Smooth muscle cell of the brain vasculature (primary cell): ENCODE measurements at regions not wholly inside any gene's neighbourhood (a gene's known extent, or its start where the extent isn't known, plus 50 kb on each side); places are given as distances from the start of the nearest gene placed in this dataset.
A peak's percentile ranks its signal among the peaks of the same experiment; 100 is the strongest.

Experiments
- DNase-seq: peaks from one replicate; pipeline ENCODE4 v3.0.0-alpha.2; 2012; ENCODE audit warnings: low read depth, low spot score

DNA sequence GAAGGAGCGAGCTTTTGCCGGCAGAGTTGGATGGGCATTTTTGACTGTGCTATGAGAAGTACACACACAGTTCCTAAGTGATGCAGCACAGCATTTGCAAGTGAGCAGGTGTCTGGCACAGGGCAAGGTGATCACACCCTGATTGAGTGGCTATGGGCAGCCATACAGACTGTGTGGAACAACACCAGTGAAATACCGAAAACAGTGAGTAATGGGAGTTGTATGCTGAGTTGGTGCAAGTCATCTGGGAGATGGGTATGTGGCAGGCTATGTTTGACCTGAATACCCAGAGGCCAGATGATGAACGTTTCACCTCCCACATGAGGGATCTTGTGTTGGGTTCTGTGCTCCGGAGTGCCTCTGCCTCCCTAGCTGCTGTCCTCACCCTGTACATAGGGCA lies 53.5 kb upstream of the TIPARP start:
- no peak for DNase-seq

DNA sequence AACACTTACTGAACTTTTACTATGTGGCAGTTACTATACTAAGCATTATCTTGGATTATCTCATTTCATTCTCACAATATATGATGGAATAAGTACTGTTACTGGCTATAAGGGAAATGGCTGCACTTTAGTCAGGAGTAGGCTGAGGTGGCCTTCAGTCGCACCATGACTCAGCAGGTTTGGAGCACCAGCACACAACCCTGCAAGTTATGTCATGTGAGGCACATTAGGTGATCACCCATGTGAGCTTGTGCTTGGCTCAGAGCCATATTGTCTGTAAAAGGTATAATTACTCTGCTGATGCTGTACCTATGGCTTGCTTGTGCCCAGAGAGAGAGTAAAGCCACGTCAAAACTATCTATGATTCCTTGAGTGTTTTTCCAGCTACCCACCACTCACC lies 54.1 kb upstream of the TIPARP start:
- DNase-seq = no peak

DNA sequence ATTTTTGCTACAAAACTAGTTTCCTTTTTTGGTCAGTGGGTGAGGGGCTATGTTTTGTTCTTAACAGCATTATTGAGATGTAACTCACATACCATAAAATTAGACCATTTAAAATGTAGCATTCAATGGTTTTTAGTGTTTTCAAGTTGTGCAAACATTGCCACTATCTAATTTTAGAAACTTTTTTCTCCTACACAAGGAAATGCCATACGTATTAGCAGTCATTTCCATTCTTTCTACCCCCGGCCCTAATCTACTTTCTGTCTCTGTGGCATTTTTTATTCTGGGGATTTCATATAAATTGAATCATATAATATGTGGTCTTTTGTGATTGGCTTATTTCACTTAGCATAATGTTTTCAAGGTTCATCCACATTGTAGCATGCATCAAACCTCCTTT lies 55.0 kb upstream of the TIPARP start:
- DNase-seq = no peak

DNA sequence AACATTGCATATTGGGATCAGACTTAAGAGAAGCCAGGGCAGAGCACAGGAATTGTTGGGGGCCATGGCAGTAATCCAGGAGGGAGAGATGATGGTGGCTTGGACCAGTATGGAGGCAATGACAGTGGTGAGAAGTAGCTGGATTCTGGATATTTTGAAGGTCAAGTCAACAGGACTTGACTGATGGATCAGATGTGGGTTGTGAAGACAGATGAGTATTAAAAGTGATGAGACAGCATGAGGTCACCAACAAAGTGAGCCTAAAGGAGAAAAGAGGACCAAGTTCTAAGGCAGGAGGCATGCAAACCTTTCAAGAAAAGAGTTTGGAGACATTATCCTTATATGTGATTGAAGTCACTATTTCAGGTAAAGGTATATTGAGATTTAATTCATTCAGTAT lies 56.6 kb upstream of the TIPARP start:
- DNase-seq = no peak

DNA sequence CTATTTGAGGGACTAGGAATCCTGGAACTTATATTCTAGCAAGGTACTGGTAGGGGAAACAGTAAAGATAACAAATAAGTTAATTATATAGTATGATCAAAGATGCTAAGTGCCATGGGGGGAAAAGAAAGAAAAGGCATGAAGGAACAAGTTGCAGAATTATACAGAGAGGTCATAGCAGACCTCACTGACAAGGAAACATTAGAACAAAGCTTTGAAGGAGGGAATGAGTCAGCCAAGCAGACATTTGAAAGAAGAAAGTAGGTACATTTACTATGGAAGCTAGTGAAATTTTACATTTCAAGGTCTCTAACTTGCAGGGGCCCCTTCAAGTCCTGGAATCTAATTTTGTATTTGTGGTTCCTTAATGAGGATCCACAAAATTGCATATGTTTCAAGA lies 57.2 kb upstream of the TIPARP start:
- no peak for DNase-seq

DNA sequence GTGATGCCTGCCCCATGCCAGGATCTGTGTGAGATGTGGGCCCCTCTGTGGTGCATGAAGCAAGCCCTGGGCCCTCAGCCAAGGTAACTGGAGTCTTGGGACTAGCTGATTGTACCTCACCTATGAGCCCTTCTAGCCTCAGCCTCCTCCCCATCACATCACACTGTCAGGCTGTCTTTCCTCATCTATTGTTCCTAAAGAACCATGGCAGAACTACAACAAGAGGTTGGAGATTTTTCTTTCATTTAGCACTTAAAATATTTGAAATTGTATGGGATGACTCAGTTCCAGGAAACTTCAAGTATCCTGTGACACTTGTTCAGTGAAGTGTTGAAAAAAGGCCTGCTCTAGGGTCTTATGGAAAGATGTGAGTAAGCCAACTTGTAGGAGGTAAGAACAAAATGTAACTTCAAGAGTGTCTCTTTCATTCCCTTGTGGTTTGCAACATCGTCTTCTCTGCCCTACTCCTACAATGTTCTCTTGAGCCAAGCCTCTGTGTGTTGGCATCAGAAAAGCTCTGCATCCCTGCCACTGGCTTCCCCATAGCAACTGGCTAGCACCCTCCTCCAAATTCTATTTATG lies 58.7 kb upstream of the TIPARP start:
- DNase-seq = no peak

DNA sequence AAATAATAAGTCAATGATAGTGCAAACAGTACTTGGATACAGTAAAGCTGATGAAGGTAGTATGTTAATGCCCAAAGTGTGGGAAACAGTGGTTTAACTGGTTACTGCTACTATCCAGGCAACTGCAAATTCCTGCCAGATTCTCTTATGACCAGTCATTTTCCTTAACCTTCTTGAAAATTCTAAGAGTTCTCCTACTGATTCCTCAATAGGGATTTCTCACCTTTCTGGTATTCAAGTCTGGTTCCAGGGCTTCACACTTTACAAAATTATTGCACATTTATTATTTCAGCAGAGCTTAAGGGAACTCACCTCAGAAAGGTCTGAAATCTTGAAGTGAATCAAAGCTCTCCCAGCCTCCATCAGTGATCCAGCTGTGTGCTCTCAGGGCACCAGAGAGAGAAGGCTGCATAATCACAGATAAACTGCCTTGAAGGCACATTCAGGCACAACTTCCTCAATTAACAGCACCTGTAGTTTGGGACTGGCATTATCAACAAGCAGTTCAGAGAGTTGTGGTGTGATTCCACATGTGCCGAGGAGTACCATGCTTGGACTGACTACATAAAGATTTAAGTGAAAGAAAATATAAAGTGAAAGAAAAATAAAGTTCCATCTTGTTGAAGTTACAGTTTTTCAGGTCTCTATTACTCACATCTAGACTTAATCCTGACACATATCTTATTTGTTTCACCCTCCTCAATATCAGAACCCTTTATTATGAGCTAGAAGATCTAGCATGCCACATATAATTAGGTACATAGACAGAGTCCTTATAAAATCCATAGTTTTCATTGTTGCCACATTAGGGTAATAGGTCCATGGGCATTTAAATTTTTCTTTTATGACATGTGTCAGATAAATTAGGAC lies 59.5 kb upstream of the TIPARP start:
- no peak for DNase-seq

DNA sequence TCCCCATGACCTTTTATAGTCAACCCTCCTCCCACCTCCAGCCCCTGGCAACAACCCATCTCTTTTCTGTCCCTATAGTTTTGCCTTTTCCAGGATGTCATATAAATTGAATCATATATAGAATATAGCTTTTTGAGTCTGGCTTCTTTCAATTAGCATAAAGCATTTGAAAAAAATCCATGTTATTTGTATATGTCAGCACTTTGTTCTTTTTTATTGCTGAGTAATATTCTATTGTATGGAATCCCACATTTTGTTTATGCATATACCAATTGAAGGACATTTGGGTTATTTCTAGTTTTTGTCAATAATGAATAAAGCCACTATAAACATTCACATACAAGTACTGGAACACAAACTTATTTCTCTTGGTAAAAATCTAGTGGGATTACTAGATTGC lies 58.0 kb upstream of the SSR3 start:
- no peak for DNase-seq

DNA sequence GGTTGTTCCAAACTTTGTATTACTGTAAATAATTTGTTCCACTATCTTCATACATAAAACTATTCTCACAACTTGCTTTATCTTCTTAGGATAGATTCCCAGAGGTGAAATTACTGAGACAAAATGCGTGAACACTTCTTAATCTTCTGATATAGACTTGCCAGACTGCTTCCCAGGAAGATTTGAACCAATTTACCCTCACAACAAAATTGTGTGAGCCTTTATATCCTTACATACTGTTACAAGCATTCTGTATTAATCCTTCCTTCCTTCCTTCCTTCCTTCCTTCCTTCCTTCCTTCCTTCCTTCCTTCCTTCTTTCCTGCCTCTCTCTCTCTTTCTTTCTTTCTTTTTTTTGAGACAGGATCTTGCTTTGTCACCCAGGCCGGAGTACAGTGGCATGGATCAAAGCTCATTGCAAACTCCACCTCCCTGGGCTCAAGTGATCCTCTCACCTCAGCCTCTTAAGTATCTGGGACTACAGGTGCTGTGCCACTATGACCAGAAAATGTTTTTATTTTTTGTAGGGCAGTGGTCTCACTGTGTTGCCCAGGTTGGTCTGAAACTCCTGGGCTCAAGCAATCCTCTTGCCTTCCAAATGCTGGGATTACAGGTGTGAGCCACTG lies 57.1 kb upstream of the SSR3 start:
- DNase-seq = no peak

DNA sequence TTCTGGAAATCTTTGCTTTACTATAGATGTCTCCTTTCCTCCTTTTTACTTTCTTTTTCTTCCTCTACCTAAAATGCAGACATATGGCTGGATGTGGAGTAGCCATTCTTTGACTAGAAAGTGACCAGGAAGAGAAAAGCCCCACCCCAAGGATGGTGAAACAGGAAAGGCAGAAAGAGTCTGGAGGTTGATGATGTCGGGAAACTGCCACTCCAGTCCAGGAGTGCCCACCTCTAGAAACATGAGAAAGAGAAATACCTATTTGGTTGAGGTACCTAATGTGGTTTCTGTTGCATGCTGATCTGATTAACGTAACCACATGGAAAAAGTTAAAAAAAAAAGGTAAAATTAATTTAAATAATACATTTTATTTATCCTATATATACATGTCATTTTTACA lies 55.2 kb upstream of the SSR3 start:
- DNase-seq = no peak

DNA sequence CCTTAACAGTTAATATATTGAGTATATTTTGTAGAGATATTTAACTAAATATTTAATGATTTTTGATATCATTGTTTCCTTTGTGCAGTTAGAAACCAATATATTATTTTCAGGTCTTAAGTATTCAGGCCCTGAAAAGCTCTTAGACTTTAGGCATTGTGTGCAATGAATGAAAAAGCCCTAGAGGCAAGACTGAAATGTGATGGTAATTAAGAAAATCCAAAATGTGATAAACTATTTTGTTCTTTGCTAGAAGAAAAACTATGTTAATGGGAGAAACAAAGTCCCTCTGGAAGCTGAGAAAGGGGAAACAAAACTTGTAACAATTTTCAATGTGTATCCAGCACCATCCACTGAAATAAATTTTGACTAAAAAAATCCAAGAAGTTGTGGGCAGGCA lies 54.6 kb upstream of the SSR3 start:
- DNase-seq = no peak

DNA sequence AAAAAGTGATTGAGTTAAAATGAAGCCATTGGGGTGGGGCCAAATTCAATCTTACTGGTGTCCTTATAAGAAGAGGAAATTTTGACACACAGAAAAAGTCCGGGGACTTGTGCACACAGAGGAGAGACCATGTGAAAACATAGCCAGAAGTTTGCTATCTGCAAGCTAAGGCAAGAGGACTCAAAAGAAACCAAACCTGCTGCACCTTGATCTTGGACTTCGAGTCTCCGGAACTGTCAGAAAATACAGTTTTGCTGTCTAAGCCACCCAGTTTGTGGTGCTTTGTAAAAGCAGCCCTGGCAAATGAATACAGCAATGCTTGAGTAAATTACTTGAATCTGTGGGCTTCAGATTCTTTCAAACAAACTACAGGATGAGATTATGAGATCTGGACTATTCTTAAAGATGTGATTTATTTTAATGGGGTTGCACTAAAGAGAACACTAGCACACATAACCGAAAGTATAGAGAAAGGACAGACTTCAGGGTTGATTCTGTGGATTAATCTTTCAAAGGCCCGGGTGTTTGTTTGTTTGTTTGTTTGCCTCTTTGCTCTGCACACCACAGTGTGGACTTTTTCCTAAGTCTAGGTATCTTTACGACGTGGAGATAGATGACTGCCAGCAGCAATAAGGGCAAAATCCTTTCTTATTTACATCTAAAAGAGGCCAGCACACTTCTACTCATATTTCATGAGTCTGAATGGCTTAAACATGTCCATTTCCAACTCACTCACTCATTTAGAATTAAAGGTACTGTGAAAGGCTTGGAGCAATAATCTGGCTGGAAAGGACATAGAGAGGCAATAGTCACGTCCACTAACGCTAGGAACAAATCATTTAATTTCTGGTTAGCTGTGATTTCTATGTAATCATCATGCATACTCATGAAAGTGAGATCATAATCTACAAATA lies 53.9 kb upstream of the SSR3 start:
- DNase-seq = no peak

DNA sequence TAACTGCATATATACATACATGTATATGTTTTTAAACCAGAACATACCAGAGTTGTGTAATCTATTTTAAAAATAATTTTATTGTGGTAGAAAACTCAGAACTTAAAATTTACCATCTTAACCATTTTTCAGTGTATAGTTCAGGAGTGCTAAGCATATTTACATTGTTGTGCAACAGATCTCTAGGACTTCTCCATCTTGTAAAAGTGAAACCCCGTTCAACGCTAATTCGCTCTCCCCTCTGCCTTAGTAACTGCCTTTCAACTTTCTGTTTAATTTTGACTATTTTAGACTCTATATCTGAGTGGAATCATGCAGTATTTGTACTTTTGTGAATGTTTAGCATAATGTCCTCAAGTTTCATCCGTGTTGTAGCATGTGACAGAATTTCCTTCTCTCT lies 51.8 kb upstream of the SSR3 start:
- no peak for DNase-seq

DNA sequence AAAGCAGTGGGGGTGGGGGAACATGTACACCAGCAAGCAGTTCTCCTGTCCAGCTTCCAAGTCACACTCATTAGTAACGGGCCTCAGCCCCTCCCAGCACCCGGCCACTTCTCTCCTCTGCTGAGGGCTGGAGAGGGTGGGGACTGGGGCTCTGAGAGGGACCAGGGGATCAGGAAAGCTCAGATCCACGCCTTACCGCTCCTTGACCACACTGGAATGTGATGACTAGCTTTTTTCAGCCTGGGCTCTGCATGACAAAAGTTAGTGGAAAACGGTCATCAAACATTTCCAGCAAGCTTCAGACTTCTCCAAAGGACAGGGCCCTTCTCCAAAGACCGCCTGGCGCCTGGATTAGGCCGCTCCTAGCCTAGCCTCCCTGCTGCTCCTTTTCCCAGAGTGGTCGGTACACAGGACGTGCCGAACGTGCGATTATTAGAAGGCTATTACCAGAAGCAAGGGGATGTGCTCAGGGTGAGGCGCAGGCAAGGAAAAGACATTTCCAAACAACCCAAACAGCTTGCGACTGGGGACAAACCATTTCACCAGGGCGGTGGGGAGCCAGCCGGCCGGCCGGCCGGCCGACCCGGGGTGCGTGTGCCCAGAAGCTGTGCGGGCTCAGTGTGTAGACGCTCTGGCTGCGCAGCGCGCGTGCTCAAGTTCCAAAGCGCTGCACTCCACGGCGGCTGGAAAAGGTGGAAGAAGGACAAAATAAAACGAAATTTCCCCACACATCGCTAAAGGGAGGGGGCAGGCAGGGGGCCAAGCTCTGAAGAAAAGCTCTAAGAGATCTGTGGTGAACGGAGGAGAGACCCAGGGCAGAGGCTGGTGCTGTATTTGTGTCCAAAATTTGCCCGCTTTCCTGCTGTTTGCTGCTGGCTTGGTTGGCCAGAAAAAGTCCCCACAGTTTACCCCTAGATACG lies 51.0 kb upstream of the SSR3 start:
- peak; percentile 15 for DNase-seq

DNA sequence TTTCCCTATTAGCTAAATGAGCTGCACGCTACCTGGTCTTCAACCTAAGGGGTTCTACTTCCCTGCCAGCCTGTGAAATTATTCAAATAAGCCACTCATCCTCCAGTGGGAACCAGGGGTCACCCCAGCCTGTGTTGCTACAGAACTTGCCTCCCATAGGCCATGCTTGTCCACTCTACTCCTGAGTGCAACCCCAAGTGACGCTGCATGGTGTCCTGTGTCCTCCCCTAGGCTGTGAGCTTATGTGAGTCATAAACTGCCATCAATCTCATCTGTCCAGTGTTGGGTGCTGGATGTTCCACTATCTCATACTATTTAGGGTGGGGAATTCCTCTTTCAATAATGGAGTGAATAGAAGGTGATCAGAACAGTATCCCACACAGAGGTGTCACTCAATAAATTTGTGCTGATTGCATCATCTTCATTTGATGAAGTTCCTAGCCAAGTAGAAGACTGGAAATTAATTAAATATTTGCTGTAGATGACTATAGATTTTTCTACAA lies 49.8 kb upstream of the SSR3 start:
- no peak for DNase-seq
